ENCODE measurements at regions not wholly inside any gene's neighbourhood (a gene's known extent, or its start where the extent isn't known, plus 50 kb on each side); places are given as distances from the start of the nearest gene placed in this dataset.
A peak's percentile ranks its signal among the peaks of the same experiment; 100 is the strongest.

GRCh38 chr10:78194539-78195402, 161.1 kb downstream of the RPS24 start:
- TF ChIP-seq CTCF (IDR thresholded peaks at IDR 0.05): no peak
- intact Hi-C loops (cut with DNase I): no loop called here
- H3K4me1 ChIP-seq: no peaks in the 10 kb centered on the region
- WGBS, 2 donors: 75 to 86% methylated on average over 10 of the region's 10 CpGs
- no peaks in the 10 kb centered on the region for H3K9me3 ChIP-seq
- H3K36me3 ChIP-seq: no peaks in the 10 kb centered on the region
- no peak overlapping the region for H3K27ac ChIP-seq
- H3K27me3 ChIP-seq: no peaks in the 10 kb centered on the region
- ATAC-seq (no peak), DNase-seq (no peak), FAIRE-seq (no peak)
- no peak overlapping the region for H3K4me3 ChIP-seq

DNA sequence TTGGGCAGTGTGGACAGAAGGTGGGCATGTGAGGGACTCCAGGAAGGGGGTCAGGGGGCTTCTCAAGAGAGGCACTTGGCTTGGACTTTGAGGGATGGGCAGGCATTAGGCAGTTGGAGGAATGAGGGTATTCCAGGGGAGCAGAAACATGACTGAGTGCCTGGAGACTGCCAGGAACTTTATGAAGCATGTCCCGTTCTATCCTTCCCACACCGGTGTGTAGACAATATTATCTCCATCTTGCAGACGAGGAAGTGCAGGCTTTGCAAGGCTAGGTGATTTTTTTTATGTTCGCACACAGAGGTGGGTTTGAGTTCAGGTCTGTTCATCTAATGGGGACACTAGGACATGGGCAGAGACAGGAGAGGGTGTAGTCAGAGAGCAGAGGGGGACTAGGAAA, 162.7 kb downstream of the RPS24 start:
- WGBS, 2 donors: 53 to 55% methylated on average over 4 of the region's 4 CpGs
- ATAC-seq (no peak), DNase-seq (no peak), FAIRE-seq (no peak)
- H3K27me3 ChIP-seq: no peaks in the 10 kb centered on the region
- H3K9me3 ChIP-seq: no peaks in the 10 kb centered on the region
- TF ChIP-seq CTCF (IDR thresholded peaks at IDR 0.05): no peak
- intact Hi-C loops (cut with DNase I): no loop called here
- no peaks in the 10 kb centered on the region for H3K4me1 ChIP-seq
- no peaks in the 10 kb centered on the region for H3K36me3 ChIP-seq
- no peak overlapping the region for H3K27ac ChIP-seq
- no peak overlapping the region for H3K4me3 ChIP-seq

DNA sequence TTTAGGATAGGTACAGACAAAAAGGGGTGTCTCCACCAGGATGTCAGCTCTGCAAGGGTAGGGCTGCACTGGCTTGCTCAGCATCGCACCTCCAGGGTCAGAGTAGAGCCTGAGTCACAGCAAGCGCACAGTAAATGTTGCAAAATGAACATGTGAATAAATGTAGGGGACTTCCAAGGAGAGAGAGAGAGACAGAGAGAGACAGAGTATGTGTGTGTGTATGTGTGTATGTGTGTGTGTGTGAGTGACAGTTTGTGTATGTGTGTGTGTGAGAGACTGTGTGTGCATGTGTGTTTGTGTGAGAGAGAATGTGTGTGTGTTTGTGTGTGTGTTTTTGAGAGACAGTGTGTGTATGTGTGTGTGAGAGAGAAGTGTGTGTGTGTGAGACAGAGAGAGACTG, 163.3 kb downstream of the RPS24 start:
- H3K27ac ChIP-seq: no peak overlapping the region
- no peaks in the 10 kb centered on the region for H3K4me1 ChIP-seq
- intact Hi-C loops (cut with DNase I): no loop called here
- peak in 2 of 4 donors; percentile 44 to 57 for ATAC-seq
- TF ChIP-seq CTCF (IDR thresholded peaks at IDR 0.05): no peak
- no peak for DNase-seq
- no peak overlapping the region for H3K4me3 ChIP-seq
- H3K27me3 ChIP-seq: no peaks in the 10 kb centered on the region
- no peaks in the 10 kb centered on the region for H3K9me3 ChIP-seq
- FAIRE-seq: no peak
- WGBS, 2 donors: 76 to 82% methylated on average over 2 of the region's 2 CpGs
- no peaks in the 10 kb centered on the region for H3K36me3 ChIP-seq

DNA sequence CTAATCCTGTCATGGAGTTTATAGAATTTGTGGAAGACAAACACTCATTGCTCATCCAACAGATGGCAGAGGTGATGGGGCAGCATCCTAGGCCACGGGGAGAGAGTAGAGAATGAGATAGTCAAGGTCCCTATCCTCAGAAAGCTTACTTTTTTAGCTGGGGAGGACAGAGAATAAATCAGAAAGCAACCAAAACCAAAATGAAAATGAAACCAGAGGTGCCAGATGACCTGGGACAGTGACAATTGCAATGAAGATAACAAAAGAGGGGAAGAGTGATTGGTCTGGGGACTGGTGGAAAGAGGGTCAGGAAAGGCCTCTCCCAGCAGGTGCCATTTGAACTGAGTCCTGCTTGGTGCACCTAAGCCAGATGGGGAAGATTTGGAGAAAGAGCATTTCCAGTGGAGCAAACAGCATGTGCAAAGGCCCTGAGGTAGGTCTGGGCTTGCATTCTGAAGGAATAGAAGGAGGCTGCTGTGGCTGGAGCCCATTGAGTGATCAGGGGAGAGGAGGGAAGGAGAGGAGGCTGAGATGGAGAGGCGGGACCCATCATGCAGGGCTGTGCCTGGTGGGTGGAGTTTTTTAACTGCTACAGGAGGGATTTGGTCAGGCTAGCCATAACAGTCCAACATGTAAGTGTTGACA, 164.1 kb downstream of the RPS24 start:
- ATAC-seq: no peak
- FAIRE-seq: no peak
- intact Hi-C loops (cut with DNase I): no loop called here
- no peak for TF ChIP-seq CTCF (IDR thresholded peaks at IDR 0.05)
- Histone ChIP-seq H3K27ac (no peak overlapping the region), H3K27me3 (no peaks in the 10 kb centered on the region), H3K4me1 (no peaks in the 10 kb centered on the region), H3K36me3 (no peaks in the 10 kb centered on the region), H3K9me3 (no peaks in the 10 kb centered on the region), H3K4me3 (no peak overlapping the region)
- DNase-seq: no peak
- 66 to 83% methylated on average over 2 of the region's 2 CpGs for WGBS, 2 donors

Measured in pancreas (tissue), 10 donors.